Activated naive CD4-positive, alpha-beta T cell treated with anti-CD3 and anti-CD28 coated beads, Interleukin-2, amount 50 U/mL, for 72 hours (primary cell): ENCODE measurements at regions not wholly inside any gene's neighbourhood (a gene's known extent, or its start where the extent isn't known, plus 50 kb on each side); places are given as distances from the start of the nearest gene placed in this dataset.

Source experiments
- ATAC-seq, 2 donors: fragments of 150-1000 bp; cut with Tn5 transposase; 2 replicates each; pipeline ENCODE4 v1.10.0; 2021; ENCODE audit warnings: mild to moderate bottlenecking in 2 of 2, moderate library complexity in 2 of 2
- DNase-seq, 2 donors: peaks; one replicate each; pipeline ENCODE4 v3.0.0; 2021 to 2022; ENCODE audit warnings: low spot score in 2 of 2
- H3K27ac Mint-ChIP-seq, 2 donors: one replicate each; pipeline ENCODE4 v1.8.0; 2022; ENCODE audit warnings: mild to moderate bottlenecking in 2 of 2, mixed read lengths in 2 of 2
- H3K36me3 Mint-ChIP-seq, 2 donors: one replicate each; pipeline ENCODE4 v1.8.0; 2022; ENCODE audit warnings: mixed read lengths in 2 of 2
- H3K9me3 Mint-ChIP-seq, 2 donors: one replicate each; pipeline ENCODE4 v1.8.0; 2022; ENCODE audit warnings: mixed read lengths in 2 of 2

GRCh38 chr10:2731940-2732339 is 335.4 kb upstream of the PFKP start:
- Mint-ChIP-seq H3K9me3 (peaks cover 4 to 9% of the 10 kb centered on the region in 2 donors), H3K36me3 (no peaks in the 10 kb centered on the region), H3K27ac (no peak overlapping the region)
- DNase-seq (no peak), ATAC-seq (no peak)

DNA sequence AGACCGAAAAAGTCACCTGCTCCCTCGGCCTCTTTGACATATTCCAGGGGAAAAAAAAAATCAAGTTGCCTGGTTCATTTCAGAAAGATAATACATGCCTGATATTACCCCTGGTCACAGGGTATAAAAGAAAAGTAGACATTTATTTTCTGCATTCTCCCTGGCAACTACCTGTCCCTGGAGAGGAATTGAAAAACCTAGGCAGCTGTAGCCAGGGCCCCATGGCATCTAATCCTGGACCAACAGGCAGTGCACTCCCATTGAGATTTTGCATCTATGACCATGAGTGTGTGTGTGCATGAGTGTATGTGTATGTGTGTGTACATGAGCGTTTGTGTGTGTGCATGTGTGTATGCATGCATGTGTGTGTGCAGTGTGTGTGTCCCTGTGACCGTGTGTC is 338.2 kb upstream of the PFKP start:
- H3K36me3 Mint-ChIP-seq, result no peaks in the 10 kb centered on the region
- no peak overlapping the region for H3K27ac Mint-ChIP-seq
- H3K9me3 Mint-ChIP-seq, result peaks cover 4 to 9% of the 10 kb centered on the region in 2 donors
- ATAC-seq (no peak), DNase-seq (no peak)

DNA sequence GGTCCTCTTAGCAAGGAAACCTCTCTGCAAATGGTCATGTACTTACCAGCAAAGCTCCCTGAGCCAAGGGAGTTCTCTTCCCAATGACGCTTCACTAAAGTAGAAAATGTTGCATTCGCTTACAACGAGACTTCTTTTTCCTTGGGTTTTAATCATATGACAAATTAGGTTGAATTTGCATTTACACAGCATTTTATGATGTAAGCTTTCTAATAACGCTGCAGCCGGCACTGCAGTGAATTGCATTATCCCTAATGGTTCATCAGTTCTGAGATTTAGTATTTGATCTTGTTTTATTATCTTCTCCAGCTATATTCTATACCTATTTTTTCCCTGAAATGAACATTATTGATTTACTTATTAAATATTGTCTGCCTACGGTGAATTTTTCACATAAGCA is 339.3 kb upstream of the PFKP start:
- H3K9me3 Mint-ChIP-seq, result peaks cover 8 to 9% of the 10 kb centered on the region in 2 donors
- no peaks in the 10 kb centered on the region for H3K36me3 Mint-ChIP-seq
- H3K27ac Mint-ChIP-seq, result no peak overlapping the region
- ATAC-seq (no peak), DNase-seq (no peak)

GRCh38 chr10:2716596-2716995 is 350.8 kb upstream of the PFKP start:
- DNase-seq (no peak), ATAC-seq (no peak)
- no peak overlapping the region for H3K27ac Mint-ChIP-seq
- H3K36me3 Mint-ChIP-seq, result no peaks in the 10 kb centered on the region
- no peaks in the 10 kb centered on the region for H3K9me3 Mint-ChIP-seq

DNA sequence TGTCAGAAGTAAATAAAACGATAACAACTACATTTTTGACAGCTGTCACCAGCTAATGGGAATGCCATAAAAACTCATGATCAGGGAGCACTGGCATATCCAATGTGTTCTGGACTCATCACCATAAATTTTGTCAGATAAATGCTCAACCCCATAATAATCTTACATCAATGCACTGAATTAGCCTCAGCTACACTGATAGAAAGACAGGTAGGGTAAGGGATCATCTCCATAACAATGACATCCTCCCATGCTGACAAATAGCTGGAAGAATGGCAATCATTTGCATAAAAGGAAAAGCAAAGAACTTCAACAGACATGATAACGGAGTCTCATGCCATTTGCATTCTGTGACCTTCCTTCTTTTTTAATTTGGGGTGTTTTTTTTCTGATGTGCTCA is 352.8 kb upstream of the PFKP start:
- Mint-ChIP-seq H3K9me3 (peaks cover 7 to 16% of the 10 kb centered on the region in 2 donors), H3K36me3 (peaks cover 4 to 16% of the 10 kb centered on the region in 2 donors), H3K27ac (no peak overlapping the region)
- ATAC-seq (no peak), DNase-seq (no peak)

GRCh38 chr10:2703953-2704352 is 363.4 kb upstream of the PFKP start:
- peaks cover 0 to under 1% of the 10 kb centered on the region in 2 donors for H3K36me3 Mint-ChIP-seq

GRCh38 chr10:2701802-2702201 is 365.5 kb upstream of the PFKP start:
- H3K9me3 Mint-ChIP-seq, result no peaks in the 10 kb centered on the region
- no peaks in the 10 kb centered on the region for H3K36me3 Mint-ChIP-seq
- ATAC-seq, result no peak
- no peak overlapping the region for H3K27ac Mint-ChIP-seq
- DNase-seq, result no peak

More at GRCh38 chr10:2703953-2704352, 363.4 kb upstream of the PFKP start:
- Mint-ChIP-seq H3K27ac (no peak overlapping the region), H3K9me3 (peaks cover 0 to 3% of the 10 kb centered on the region in 2 donors)
- no peak for ATAC-seq
- no peak for DNase-seq

- no peaks in the 10 kb centered on the region for H3K9me3 Mint-ChIP-seq
- no peak overlapping the region for H3K27ac Mint-ChIP-seq
- H3K36me3 Mint-ChIP-seq, result no peaks in the 10 kb centered on the region
- DNase-seq (no peak), ATAC-seq (no peak)
Observed at GRCh38 chr10:2700626-2701305, 366.6 kb upstream of the PFKP start.

GRCh38 chr10:2688958-2689357 is 378.4 kb upstream of the PFKP start:
- H3K9me3 Mint-ChIP-seq, result peaks cover 0 to 7% of the 10 kb centered on the region in 2 donors
- no peak for ATAC-seq
- H3K27ac Mint-ChIP-seq, result no peak overlapping the region
- H3K36me3 Mint-ChIP-seq, result no peaks in the 10 kb centered on the region
- no peak for DNase-seq

DNA sequence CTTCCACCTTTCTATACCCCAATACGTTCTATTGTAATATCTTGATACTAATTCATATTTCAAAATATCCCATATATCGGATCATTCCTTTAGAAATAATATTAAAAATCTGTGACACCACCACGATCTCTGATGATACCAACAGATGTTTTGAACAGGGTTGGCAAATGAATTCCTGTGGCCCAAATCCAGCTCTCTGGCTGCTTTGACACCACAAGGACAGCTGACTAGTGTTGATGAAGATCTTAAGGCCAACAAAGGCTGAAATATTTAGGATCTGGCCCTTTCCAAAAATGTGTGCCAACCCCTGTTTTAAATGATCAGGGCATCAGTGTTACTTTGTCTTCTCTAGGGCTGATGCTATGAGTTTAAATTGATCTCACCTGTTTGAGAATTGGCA is 380.7 kb upstream of the PFKP start:
- ATAC-seq (no peak), DNase-seq (no peak)
- no peak overlapping the region for H3K27ac Mint-ChIP-seq
- peaks cover 0 to 7% of the 10 kb centered on the region in 2 donors for H3K9me3 Mint-ChIP-seq
- H3K36me3 Mint-ChIP-seq, result no peaks in the 10 kb centered on the region

GRCh38 chr10:2682491-2682890 is 384.9 kb upstream of the PFKP start:
- Mint-ChIP-seq H3K27ac (no peak overlapping the region), H3K36me3 (no peaks in the 10 kb centered on the region), H3K9me3 (no peaks in the 10 kb centered on the region)
- ATAC-seq (no peak), DNase-seq (no peak)

GRCh38 chr10:2681891-2682290 is 385.5 kb upstream of the PFKP start:
- DNase-seq, result no peak

DNA sequence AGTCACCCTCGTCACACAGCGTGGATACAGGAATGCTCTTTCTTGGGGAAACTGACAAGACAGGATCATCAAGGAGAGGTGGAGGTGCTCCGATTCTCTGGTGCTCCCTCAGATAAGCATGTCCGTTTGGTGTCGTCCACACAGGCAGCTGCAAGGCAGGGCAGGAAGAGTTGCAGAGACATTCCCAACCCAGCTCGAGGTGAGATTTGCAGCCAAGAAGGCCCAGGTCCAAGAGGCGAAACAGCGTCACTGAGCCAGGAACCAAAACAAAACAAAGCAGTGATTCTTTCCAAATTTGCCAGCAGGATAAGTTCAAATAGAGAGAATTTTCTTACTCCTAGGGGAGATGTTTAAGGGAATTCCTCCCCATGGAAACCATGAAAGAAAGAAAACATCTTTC is 386.5 kb upstream of the PFKP start:
- no peaks in the 10 kb centered on the region for H3K36me3 Mint-ChIP-seq
- ATAC-seq, result no peak
- no peaks in the 10 kb centered on the region for H3K9me3 Mint-ChIP-seq
- no peak for DNase-seq
- H3K27ac Mint-ChIP-seq, result no peak overlapping the region

More at GRCh38 chr10:2681891-2682290, 385.5 kb upstream of the PFKP start:
- H3K36me3 Mint-ChIP-seq, result no peaks in the 10 kb centered on the region
- no peak for ATAC-seq
- no peak overlapping the region for H3K27ac Mint-ChIP-seq
- H3K9me3 Mint-ChIP-seq, result no peaks in the 10 kb centered on the region

GRCh38 chr10:2679646-2680045 is 387.7 kb upstream of the PFKP start:
- ATAC-seq (no peak), DNase-seq (no peak)
- Mint-ChIP-seq H3K36me3 (no peaks in the 10 kb centered on the region), H3K9me3 (no peaks in the 10 kb centered on the region), H3K27ac (no peak overlapping the region)

GRCh38 chr10:2676455-2676854 is 390.9 kb upstream of the PFKP start:
- Mint-ChIP-seq H3K9me3 (no peaks in the 10 kb centered on the region), H3K36me3 (no peaks in the 10 kb centered on the region), H3K27ac (no peak overlapping the region)
- DNase-seq, result no peak
- no peak for ATAC-seq

GRCh38 chr10:2674451-2674850 is 392.9 kb upstream of the PFKP start:
- Mint-ChIP-seq H3K36me3 (no peaks in the 10 kb centered on the region), H3K9me3 (no peaks in the 10 kb centered on the region), H3K27ac (no peak overlapping the region)
- no peak for ATAC-seq
- DNase-seq, result no peak

DNA sequence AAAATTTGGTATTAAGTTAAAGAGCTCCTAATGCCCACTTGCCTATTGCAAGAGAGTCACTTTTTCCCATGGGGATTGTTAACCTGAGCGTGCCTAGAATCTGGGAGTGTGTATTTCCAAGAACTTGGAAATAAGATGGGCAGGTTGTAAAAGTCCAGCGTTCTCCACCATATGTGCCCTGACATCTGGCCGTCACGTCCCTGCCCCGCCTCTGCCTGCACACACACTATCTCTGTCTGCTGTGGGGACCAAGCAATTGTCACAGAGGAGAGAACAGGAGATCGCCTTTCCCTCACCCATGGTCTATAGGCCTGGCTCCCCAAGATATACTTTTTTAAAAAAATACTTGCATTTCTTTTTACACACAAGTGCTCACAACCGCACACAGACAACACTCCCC is 396.5 kb upstream of the PFKP start:
- Mint-ChIP-seq H3K9me3 (peaks cover 0 to 4% of the 10 kb centered on the region in 2 donors), H3K27ac (no peak overlapping the region), H3K36me3 (no peaks in the 10 kb centered on the region)
- DNase-seq (no peak), ATAC-seq (no peak)

GRCh38 chr10:2665772-2666171 is 401.6 kb upstream of the PFKP start:
- H3K27ac Mint-ChIP-seq, result no peak overlapping the region
- H3K9me3 Mint-ChIP-seq, result peaks cover 4 to 6% of the 10 kb centered on the region in 2 donors
- no peak for ATAC-seq
- H3K36me3 Mint-ChIP-seq, result no peaks in the 10 kb centered on the region
- no peak for DNase-seq
